A549 (cell line): ENCODE measurements at regions not wholly inside any gene's neighbourhood (a gene's known extent, or its start where the extent isn't known, plus 50 kb on each side); places are given as distances from the start of the nearest gene placed in this dataset.

Experiments
- CBX8 ChIP-seq: fragments of 200-600 bp; sonication (generic); IDR thresholded peaks from 2 replicates; pipeline ENCODE4 v1.6.1; 2016
- CTCF ChIP-seq: fragments of >200 bp; sonication (Bioruptor Twin); formaldehyde crosslinking; IDR thresholded peaks from 3 replicates; pipeline ENCODE4 v1.5.1; 2016
- ESRRA ChIP-seq: fragments of 150-350 bp; IDR thresholded peaks from 2 replicates; pipeline ENCODE4 v1.6.1; 2014; ENCODE audit warnings: mild to moderate bottlenecking, low read length, borderline replicate concordance
- GATA3 ChIP-seq: IDR thresholded peaks from 2 replicates; pipeline ENCODE4 v1.6.1; 2012; ENCODE audit warnings: borderline replicate concordance
- MYC ChIP-seq: IDR thresholded peaks from 2 replicates; pipeline ENCODE4 v1.6.1; 2012; ENCODE audit warnings: mild to moderate bottlenecking, inconsistent platforms, low read length, improper control_type of control experiment, borderline replicate concordance
- NPAS2 ChIP-seq: fragments of 250-450 bp; sonication (Bioruptor Pico); IDR thresholded peaks from 2 replicates; pipeline ENCODE4 v1.8.0; 2022; ENCODE audit warnings: mild to moderate bottlenecking, moderate library complexity, borderline replicate concordance
- RCOR1 ChIP-seq: fragments of 150-350 bp; IDR thresholded peaks from 2 replicates; pipeline ENCODE4 v1.6.1; 2014; ENCODE audit warnings: antibody characterized with exemption, low read length, low read depth
- RFX5 ChIP-seq: fragments of 450-650 bp; IDR thresholded peaks from 2 replicates; pipeline ENCODE4 v1.7.1; 2014; ENCODE audit warnings: antibody characterized with exemption, mild to moderate bottlenecking, moderate library complexity

- TF ChIP-seq CBX8 (no peak), GATA3 (no peak), RCOR1 (no peak), RFX5 (no peak), NPAS2 (no peak), ESRRA (no peak), CTCF (no peak), MYC (no peak)
Observed at GRCh38 chr4:123824524-123824923, 427.9 kb downstream of the SPRY1 start.
